Osteoblast (primary cell): ENCODE measurements at regions not wholly inside any gene's neighbourhood (a gene's known extent, or its start where the extent isn't known, plus 50 kb on each side); places are given as distances from the start of the nearest gene placed in this dataset.

Experiments used
- DNase-seq: peaks from one replicate; pipeline ENCODE4 v3.0.0; 2011; ENCODE audit warnings: low spot score, mixed read lengths; ENCODE audit not compliant: insufficient read length; ENCODE audit errors: missing footprints
- H2AFZ ChIP-seq: 2 replicates; pipeline ENCODE4 v1.6.0; 2011; ENCODE audit warnings: mild to moderate bottlenecking, low read length
- H3K27ac ChIP-seq: 2 replicates; pipeline ENCODE4 v1.5.1; 2011; ENCODE audit warnings: mild to moderate bottlenecking, low read depth, low read length, moderate library complexity
- H3K27me3 ChIP-seq: 2 replicates; pipeline ENCODE4 v1.6.0; 2012; ENCODE audit warnings: mild to moderate bottlenecking, control low read depth, inconsistent platforms, low read length, moderate library complexity; ENCODE audit not compliant: insufficient read depth
- H3K36me3 ChIP-seq: 2 replicates; pipeline ENCODE4 v1.5.1; 2011; ENCODE audit warnings: mild to moderate bottlenecking, low read length, control low read depth, moderate library complexity; ENCODE audit not compliant: insufficient read depth
- H3K4me1 ChIP-seq: 2 replicates; pipeline ENCODE4 v1.5.1; 2011; ENCODE audit warnings: mild to moderate bottlenecking, low read length, control low read depth, moderate library complexity; ENCODE audit not compliant: insufficient read depth
- H3K4me2 ChIP-seq: 2 replicates; pipeline ENCODE4 v1.6.0; 2011; ENCODE audit warnings: mild to moderate bottlenecking, low read length; ENCODE audit not compliant: insufficient read depth
- H3K4me3 ChIP-seq: fragments of 200-600 bp; sonication (generic); 3 replicates; pipeline ENCODE4 v1.5.1; 2012; ENCODE audit warnings: mild to moderate bottlenecking, low read length, inconsistent platforms; ENCODE audit not compliant: insufficient read depth
- H3K79me2 ChIP-seq: 2 replicates; pipeline ENCODE4 v1.6.0; 2012; ENCODE audit warnings: mild to moderate bottlenecking, low read length, control low read depth, inconsistent platforms; ENCODE audit not compliant: insufficient read depth
- H3K9me3 ChIP-seq: 2 replicates; pipeline ENCODE4 v1.5.1; 2011; ENCODE audit warnings: low read depth, low read length, control low read depth
- H4K20me1 ChIP-seq: 2 replicates; pipeline ENCODE4 v1.6.0; 2012; ENCODE audit warnings: mild to moderate bottlenecking, low read length, control low read depth; ENCODE audit not compliant: insufficient read depth
- TF ChIP-seq, protein P1 (sequence below): IDR thresholded peaks from 2 replicates; pipeline ENCODE4 v1.5.1; 2011; ENCODE audit warnings: mild to moderate bottlenecking, low read depth, low read length, moderate library complexity; ENCODE audit errors: extremely low read depth

DNA sequence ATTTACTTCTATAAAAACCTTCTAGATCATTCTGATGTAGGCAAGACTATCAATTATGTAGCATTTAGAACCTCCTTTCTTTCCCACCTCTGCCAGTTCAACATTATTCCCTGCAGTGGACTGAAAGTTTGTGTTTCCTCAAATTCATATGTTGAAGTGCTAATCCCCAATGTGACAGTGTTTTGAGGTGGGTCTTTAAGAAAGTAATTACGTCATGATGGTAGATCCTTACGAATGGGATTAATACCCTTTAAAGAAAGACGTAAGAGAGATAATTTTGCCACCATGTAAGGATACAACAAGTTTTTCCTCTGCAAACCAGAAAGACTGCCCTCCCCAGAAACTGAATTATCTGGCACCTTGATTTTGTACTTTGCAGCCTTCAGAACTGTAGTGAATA is 1489.7 kb upstream of the SEL1L start:
- no peak overlapping the region for H3K4me2 ChIP-seq
- no peaks in the 10 kb centered on the region for H3K27me3 ChIP-seq
- no peaks in the 10 kb centered on the region for H3K4me1 ChIP-seq
- no peaks in the 10 kb centered on the region for H3K79me2 ChIP-seq
- H3K27ac ChIP-seq = no peak overlapping the region
- TF ChIP-seq, protein P1, sequence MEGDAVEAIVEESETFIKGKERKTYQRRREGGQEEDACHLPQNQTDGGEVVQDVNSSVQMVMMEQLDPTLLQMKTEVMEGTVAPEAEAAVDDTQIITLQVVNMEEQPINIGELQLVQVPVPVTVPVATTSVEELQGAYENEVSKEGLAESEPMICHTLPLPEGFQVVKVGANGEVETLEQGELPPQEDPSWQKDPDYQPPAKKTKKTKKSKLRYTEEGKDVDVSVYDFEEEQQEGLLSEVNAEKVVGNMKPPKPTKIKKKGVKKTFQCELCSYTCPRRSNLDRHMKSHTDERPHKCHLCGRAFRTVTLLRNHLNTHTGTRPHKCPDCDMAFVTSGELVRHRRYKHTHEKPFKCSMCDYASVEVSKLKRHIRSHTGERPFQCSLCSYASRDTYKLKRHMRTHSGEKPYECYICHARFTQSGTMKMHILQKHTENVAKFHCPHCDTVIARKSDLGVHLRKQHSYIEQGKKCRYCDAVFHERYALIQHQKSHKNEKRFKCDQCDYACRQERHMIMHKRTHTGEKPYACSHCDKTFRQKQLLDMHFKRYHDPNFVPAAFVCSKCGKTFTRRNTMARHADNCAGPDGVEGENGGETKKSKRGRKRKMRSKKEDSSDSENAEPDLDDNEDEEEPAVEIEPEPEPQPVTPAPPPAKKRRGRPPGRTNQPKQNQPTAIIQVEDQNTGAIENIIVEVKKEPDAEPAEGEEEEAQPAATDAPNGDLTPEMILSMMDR = no peak
- DNase-seq = no peak
- H3K36me3 ChIP-seq = no peaks in the 10 kb centered on the region
- no peaks in the 10 kb centered on the region for H4K20me1 ChIP-seq
- H3K9me3 ChIP-seq = no peaks in the 10 kb centered on the region
- no peak overlapping the region for H2AFZ ChIP-seq
- no peak overlapping the region for H3K4me3 ChIP-seq

GRCh38 chr14:83041224-83041623 is 1507.6 kb upstream of the SEL1L start:
- no peaks in the 10 kb centered on the region for H3K4me1 ChIP-seq
- H2AFZ ChIP-seq = no peak overlapping the region
- DNase-seq = no peak
- no peaks in the 10 kb centered on the region for H3K27me3 ChIP-seq
- H4K20me1 ChIP-seq = no peaks in the 10 kb centered on the region
- H3K36me3 ChIP-seq = no peaks in the 10 kb centered on the region
- no peaks in the 10 kb centered on the region for H3K79me2 ChIP-seq
- TF ChIP-seq, protein P1 = no peak
- peaks cover 2% of the 10 kb centered on the region for H3K9me3 ChIP-seq
- H3K27ac ChIP-seq = no peak overlapping the region
- H3K4me2 ChIP-seq = no peak overlapping the region
- H3K4me3 ChIP-seq = no peak overlapping the region

- no peak for DNase-seq
- H3K9me3 ChIP-seq = peaks cover 2% of the 10 kb centered on the region
- no peak overlapping the region for H3K27ac ChIP-seq
- H3K4me2 ChIP-seq = no peak overlapping the region
- no peaks in the 10 kb centered on the region for H3K4me1 ChIP-seq
- TF ChIP-seq, protein P1 = no peak
- H4K20me1 ChIP-seq = no peaks in the 10 kb centered on the region
- no peaks in the 10 kb centered on the region for H3K79me2 ChIP-seq
- no peak overlapping the region for H3K4me3 ChIP-seq
- H2AFZ ChIP-seq = no peak overlapping the region
- H3K36me3 ChIP-seq = no peaks in the 10 kb centered on the region
- no peaks in the 10 kb centered on the region for H3K27me3 ChIP-seq
Observed at GRCh38 chr14:83042858-83043257, 1509.2 kb upstream of the SEL1L start.

DNA sequence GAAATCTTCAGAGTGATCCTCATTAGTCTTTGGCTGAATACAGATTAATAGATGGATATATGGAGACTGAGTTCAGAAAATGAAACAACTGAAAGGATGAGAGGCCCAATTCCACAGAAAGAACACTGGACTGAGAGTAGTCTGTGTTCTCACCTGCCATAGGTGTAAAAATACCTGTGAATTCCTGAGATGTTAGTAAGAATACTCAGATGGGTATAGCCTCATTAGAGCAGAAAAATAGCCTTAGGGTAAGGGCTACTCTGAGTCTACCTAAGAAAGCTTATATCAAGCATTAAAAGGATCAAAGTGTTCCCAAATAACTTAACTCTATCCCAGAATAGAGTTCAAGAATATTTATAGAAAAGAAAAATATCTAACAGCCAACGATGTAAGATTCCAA is 1510.3 kb upstream of the SEL1L start:
- TF ChIP-seq, protein P1 = no peak
- no peak for DNase-seq
- H3K9me3 ChIP-seq = peaks cover 2% of the 10 kb centered on the region
- H3K27ac ChIP-seq = no peak overlapping the region
- no peaks in the 10 kb centered on the region for H3K36me3 ChIP-seq
- H3K27me3 ChIP-seq = no peaks in the 10 kb centered on the region
- H4K20me1 ChIP-seq = no peaks in the 10 kb centered on the region
- no peak overlapping the region for H3K4me2 ChIP-seq
- no peak overlapping the region for H2AFZ ChIP-seq
- H3K79me2 ChIP-seq = no peaks in the 10 kb centered on the region
- H3K4me3 ChIP-seq = no peak overlapping the region
- H3K4me1 ChIP-seq = no peaks in the 10 kb centered on the region
